GM13977 (cell line): ENCODE measurements at regions not wholly inside any gene's neighbourhood (a gene's known extent, or its start where the extent isn't known, plus 50 kb on each side); places are given as distances from the start of the nearest gene placed in this dataset.

Experiments used
- DNase-seq: peaks from one replicate; pipeline ENCODE4 v3.0.0; 2012; ENCODE audit warnings: low spot score
- CTCF ChIP-seq: IDR thresholded peaks from 2 replicates; pipeline ENCODE4 v1.5.1; 2012; ENCODE audit warnings: mild to moderate bottlenecking, control low read depth; ENCODE audit not compliant: insufficient read depth; ENCODE audit errors: extremely low read depth, missing control alignments
- in situ Hi-C: fragments of 300-500 bp; cut with MboI; formaldehyde crosslinking; loops from one replicate; pipeline ENCODE4 v1.12.0; 2022; ENCODE audit warnings: low sequenced_read_pairs, low pct_unique_long_range_greater_than_20kb, mixed read lengths, inconsistent platforms; ENCODE audit not compliant: unreplicated experiment

GRCh38 chr5:33231935-33232334 lies 208.8 kb upstream of the TARS1 start:
- in situ Hi-C loops: no loop called here
- DNase-seq: no peak
- TF ChIP-seq CTCF: no peak

- in situ Hi-C loops: no loop called here
- no peak for DNase-seq
- no peak for TF ChIP-seq CTCF
These were observed 207.8 kb upstream of the TARS1 start for GRCh38 chr5:33232731-33233505.

DNA sequence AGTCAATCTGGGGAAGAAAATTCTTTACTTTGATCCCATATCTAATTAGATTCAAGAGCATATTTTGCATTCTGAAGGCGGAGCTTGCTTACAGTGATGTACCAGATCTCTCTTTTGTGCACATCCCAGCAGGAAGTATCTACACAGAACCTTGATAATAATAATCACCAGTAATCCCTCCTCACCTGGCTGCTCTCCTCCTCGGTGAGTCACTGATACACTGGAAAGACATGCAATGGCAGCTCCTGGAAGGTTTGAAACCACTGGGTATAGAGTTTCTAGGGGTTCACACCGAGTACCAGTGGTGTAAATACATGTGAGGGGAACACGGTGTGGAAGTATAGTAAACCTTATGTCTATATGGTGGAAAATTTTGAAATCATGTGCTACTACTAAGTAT lies 205.5 kb upstream of the TARS1 start:
- DNase-seq: no peak
- no peak for TF ChIP-seq CTCF
- in situ Hi-C loops: no loop called here

DNA sequence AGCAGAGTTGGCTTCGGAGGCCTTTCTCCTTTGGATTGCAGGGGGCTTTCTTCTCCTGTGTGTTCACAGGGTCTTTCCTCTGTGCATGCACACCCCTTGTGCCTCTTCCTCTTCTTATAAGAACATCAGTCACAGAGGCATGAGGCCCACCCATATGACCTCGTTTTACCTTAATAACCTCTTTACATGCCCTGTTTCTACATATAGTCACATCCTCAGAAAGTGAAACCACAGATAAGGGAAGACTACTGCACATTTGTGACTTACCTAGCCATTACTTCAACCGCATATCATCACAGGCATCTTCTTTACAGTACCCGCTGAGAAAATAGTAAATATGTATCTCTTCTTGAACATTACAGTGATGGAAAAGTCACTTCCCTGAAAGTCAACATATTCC lies 204.9 kb upstream of the TARS1 start:
- no peak for TF ChIP-seq CTCF
- DNase-seq: no peak
- in situ Hi-C loops: no loop called here

- TF ChIP-seq CTCF: no peak
- in situ Hi-C loops: no loop called here
- DNase-seq: no peak
These were observed 203.3 kb upstream of the TARS1 start for GRCh38 chr5:33237471-33237870.

GRCh38 chr5:33238826-33239695 lies 201.7 kb upstream of the TARS1 start:
- TF ChIP-seq CTCF: no peak
- DNase-seq: no peak
- in situ Hi-C loops: no loop called here
